HEK293 (cell line): ENCODE measurements at regions not wholly inside any gene's neighbourhood (a gene's known extent, or its start where the extent isn't known, plus 50 kb on each side); places are given as distances from the start of the nearest gene placed in this dataset.

ENCODE experiments used
- CTCF ChIP-seq: fragments of 450-650 bp; formaldehyde crosslinking; IDR thresholded peaks from 2 replicates; pipeline ENCODE4 v1.5.1; 2016; ENCODE audit warnings: missing biosample characterization, missing genetic modification characterization
- REST ChIP-seq: fragments of 450-650 bp; formaldehyde crosslinking; IDR thresholded peaks from 2 replicates; pipeline ENCODE4 v1.5.1; 2016; ENCODE audit warnings: missing biosample characterization, missing genetic modification characterization
- ZNF623 ChIP-seq: fragments of 450-650 bp; formaldehyde crosslinking; IDR thresholded peaks from 2 replicates; pipeline ENCODE4 v1.5.1; 2016; ENCODE audit warnings: missing biosample characterization, missing genetic modification characterization

GRCh38 chr4:85408301-85408700, 66.6 kb upstream of the ARHGAP24 start:
- TF ChIP-seq REST (no peak), CTCF (tag by site-specific recombination) (no peak), ZNF623 (no peak)
